Astrocyte (in vitro differentiated cells and primary cell): ENCODE measurements at regions not wholly inside any gene's neighbourhood (a gene's known extent, or its start where the extent isn't known, plus 50 kb on each side); places are given as distances from the start of the nearest gene placed in this dataset.

Experiments
- CTCF ChIP-seq: IDR thresholded peaks from 2 replicates; pipeline ENCODE4 v1.5.1; 2011; ENCODE audit warnings: low read depth, mild to moderate bottlenecking, inconsistent platforms, low read length, moderate library complexity; ENCODE audit not compliant: insufficient read depth
- EZH2 ChIP-seq: IDR thresholded peaks from 2 replicates; pipeline ENCODE4 v1.6.1; 2012; ENCODE audit warnings: mild to moderate bottlenecking, low read length, inconsistent platforms; ENCODE audit not compliant: insufficient read depth

DNA sequence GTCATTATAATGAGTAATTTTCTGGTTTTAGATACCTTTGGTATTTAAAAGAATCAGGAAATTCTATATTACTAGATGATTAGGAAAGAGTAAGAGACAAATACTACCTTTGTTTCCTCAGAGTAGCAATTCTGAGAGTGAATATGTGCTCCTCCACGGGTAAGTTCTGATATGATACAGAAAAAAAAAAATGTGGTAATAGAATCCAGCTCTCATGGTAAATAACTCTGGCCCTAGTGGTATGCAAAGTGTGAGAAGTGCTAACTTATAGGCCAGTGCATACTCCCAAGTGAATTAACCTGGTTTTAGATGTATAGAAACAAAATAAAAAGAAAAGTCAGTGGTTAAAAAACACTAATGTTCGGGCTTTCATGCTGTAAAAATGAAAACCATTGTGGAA is 512.6 kb upstream of the SEMA3D start:
- no peak for TF ChIP-seq CTCF
- TF ChIP-seq EZH2, result no peak
